Cerebellar nuclear complex (tissue), 1 donor: ENCODE measurements at regions not wholly inside any gene's neighbourhood (a gene's known extent, or its start where the extent isn't known, plus 50 kb on each side); places are given as distances from the start of the nearest gene placed in this dataset.
"Not testable (repeated sequence)": the region's sequence is repeated elsewhere in the genome, so short reads cannot be mapped to it uniquely, and the experiment has no call there.

ENCODE experiments used
- DNase-seq, 2 experiments: peaks; one replicate each; lab custom pipeline; 2025; lab: John Stamatoyannopoulos, UW

DNA sequence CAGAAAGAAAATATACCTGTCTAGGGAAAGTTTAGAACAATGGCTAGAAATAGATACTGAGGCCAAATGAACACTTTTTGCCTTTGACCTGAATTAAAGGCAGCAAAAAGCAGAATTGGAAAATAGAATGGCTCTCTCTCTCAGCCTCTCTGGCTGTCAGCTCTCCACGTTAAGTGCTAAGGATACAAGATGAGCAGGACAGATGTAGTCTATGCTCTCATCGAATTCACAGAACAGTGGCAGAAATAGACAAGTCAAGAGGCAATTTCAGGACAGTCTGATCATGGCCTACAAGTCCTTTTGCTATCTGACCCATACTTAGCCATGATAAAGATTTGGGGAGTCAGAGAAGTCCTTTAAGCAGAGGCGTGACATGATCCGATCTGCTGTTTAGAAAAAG lies 120.2 kb upstream of the CREB1 start:
- DNase-seq = no peak

DNA sequence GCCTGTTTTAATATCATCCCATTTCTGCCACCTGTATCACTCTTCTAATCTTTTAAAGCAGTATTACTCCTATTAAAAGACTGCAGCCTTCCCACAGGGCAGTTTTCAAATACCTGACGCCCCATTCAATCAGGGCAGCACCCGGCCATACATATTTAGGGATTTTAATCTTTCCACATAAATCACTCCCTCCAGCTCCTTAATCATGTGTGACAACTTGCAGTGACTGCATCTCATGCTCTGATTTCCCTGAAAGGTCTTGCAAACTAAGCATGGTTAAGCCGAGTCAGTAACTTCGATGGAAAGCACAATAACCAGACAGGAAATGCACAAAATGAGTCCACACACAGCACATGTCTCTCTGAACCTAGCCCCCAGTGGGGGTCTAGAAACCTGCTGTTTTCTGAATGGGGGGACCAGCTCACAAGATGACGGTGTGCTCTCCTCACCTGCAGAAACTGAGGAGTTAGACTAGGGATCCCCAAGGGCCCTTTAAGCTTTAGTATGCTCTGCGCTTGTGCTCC lies 116.9 kb upstream of the CREB1 start:
- no peak for DNase-seq

DNA sequence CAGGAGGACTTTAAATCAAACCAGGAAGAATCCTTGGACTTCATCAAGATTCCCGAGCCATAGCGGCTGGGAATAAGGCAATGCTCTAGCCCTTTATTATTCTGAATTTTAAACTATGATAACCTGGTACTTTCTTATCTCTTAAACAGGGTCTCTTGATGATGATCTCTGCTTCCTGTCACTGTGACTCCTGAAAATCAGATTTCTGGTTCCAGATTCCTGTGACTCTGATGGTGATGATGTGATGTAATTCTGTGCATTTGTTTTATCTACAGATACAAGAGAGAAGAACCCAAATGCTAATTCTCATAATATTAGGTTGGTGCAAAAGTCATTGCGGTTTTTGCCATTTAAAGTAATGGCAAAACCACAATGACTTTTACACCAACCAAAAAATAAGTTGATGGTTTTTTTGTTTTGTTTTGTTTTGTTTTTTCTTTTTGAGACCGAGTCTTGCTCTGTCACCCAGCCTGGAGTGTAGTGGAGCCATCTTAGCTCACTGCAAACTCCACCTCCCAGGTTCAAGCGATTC lies 116.3 kb upstream of the CREB1 start:
- DNase-seq = no peak

DNA sequence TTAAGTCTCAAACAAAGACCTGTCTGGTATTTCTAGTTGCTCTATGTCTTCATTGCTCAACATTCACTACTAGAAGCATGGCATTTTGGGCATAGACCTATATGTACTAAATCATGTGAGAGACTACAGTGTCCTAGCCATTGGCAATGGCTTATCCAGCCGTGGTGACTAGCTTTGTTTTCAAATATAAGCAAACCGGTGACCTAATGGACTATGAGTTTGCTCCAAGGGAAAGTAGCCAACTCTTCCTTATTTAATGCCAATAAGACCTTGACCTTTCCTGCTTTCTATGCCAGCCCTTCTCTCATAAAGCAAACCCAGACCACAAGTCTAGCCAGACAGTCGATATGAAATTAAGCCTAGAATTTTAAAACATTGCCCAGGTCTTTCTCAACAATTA lies 113.7 kb upstream of the CREB1 start:
- no peak for DNase-seq

DNA sequence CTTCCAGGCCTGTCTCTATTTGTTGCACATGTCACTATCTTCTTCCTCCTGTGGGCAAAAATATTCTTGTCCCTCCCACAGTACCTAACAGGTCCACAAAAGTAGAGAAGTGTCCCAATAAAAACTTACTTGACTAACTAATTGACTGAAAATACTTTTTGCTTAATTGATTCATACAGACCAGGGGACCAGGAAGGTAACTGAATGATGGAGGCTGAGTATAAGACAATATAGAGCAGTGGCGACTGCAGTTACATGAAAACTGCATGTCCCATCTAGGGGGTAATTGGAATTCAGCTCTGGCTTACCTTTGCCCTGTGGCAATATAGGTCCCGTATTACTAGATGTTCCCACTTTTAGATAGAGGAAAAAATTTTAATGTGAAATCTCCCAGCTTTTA lies 112.9 kb upstream of the CREB1 start:
- no peak for DNase-seq

DNA sequence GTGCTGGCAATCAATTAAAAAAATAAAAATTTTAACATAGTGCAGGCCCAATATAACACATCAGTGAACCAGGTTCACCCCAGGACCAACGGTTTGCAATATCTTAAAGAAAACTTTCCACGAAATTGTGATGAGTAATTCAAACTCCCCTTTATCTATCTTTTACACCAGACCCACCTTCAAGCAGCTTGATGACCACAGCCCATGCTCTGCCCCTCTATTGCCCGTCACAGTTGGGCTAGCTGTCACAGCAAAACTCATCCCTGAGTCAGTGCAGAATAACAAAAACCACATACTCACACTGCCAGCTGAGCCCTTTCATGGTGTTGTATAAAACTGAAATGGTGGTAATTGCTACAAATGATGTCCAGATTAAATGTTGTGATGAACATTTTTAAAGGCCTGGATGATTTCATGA lies 112.5 kb upstream of the CREB1 start:
- DNase-seq = no peak

DNA sequence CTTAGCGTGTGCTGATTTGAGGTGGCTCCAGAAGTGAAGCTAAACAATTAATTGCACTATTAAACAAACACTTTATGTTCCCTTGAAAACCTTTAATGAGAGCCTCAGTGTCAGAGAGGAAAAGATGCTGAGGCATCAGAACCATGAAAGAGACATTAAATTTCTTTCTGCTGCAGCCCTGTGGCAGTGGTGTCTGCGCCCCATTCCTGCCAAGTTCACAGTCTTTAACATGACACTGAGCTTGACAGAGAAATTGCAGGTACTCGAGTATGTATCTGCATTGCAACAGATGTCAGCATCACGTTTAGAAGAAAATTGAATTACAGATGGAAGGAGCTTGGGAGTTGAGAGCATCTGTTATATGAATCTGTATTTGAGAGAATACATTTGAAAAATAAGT lies 111.3 kb upstream of the CREB1 start:
- DNase-seq = no peak

- DNase-seq = no peak
Measured at GRCh38 chr2:207419331-207419730, 110.4 kb upstream of the CREB1 start.

DNA sequence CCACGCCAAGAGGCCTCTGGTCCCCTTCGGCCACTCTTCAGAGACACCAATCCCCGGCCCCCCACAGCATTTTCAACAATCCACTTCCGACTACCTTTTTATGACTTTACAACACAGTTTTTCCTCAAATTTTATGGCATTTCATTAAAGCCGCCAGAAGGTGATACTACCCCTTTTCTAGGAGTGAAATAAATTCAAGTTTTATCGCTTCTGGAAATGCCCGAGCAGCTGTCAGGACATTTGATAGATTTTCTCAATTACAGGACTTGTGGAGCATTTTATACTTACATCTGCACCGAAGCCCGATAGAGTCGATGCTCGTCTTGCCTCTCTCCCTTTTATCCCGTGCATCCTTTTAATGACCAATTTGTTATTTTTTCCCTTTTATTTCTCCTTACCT lies 108.1 kb upstream of the CREB1 start:
- DNase-seq = no peak

DNA sequence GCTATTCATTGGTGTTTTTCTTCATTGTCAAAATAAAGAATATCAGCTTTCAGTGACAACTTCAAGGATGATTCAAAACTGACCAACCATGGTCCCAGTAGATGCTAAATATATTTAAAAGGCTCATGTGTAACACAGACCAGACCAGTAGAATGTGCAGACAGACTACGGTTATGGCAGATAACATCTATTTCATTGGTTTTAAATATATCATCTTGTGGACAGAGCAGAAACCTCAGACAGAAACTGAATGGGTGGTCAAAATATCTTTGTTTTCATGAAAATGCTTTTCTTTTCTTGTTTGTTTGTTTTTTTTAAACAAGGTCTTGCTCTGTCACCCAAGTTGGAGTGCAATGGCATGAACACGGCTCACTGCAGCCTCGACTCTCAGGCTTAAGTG lies 107.4 kb upstream of the CREB1 start:
- DNase-seq = no peak

GRCh38 chr2:207423886-207424285 lies 105.9 kb upstream of the CREB1 start:
- no peak for DNase-seq

DNA sequence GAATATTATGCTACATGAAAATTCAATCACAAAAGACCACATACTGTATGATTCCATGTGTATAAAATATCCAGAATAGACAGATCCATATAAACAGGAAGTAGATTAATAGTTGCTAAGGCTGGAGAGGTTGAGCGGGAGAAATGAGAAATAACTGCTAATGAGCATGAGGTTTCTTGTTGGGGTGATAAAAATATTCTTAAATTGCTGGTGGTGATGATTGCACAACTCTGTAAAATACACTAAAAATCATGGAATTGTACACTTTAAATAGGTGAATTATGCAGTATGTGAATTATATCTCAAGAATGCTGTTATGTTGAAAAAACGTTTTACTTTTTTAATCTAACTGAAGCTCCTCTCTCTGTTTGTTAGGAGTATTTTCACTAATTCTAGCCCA lies 101.8 kb upstream of the CREB1 start:
- DNase-seq = no peak

DNA sequence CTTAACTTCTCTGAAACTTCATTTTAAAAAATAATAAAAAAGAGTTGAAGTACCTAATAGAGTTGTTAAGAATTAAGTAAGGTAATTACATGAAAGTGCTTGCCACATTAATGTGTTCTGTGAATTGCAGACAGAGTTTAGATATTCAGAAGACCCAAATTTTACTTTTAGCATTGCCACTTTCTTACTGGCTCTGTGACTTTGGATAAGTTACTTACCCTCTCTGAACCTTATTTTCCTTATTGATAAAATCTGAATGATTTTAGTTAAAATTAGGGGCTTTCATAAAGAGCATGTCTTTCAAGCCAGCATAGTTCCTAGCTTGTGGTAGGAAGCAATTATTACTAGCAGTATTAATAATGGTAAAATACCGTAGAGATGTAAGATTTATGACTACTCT lies 101.2 kb upstream of the CREB1 start:
- no peak for DNase-seq

DNA sequence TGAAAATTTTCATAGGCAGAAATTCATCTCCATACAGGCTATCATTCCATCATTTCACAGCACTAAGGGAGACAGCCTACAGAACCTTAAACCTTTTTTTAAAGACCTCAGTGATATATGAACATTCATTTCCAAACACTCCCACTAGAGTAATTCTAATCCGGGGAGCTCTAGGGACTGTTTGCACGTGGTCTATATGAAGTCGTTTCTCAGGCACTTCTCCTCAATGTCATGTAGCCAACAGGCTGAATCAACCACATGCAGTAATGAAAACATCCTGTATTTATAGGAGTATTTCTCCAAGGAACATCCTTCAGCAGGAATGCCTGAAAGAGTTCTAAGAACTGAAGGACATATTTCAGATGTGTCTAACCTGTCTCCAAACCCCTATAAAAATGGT lies 97.3 kb upstream of the CREB1 start:
- no peak for DNase-seq

GRCh38 chr2:207434306-207434705 lies 95.5 kb upstream of the CREB1 start:
- no peak for DNase-seq

GRCh38 chr2:207434899-207435465 lies 94.8 kb upstream of the CREB1 start:
- no peak for DNase-seq

GRCh38 chr2:207437136-207437523 lies 92.6 kb upstream of the CREB1 start:
- no peak for DNase-seq

DNA sequence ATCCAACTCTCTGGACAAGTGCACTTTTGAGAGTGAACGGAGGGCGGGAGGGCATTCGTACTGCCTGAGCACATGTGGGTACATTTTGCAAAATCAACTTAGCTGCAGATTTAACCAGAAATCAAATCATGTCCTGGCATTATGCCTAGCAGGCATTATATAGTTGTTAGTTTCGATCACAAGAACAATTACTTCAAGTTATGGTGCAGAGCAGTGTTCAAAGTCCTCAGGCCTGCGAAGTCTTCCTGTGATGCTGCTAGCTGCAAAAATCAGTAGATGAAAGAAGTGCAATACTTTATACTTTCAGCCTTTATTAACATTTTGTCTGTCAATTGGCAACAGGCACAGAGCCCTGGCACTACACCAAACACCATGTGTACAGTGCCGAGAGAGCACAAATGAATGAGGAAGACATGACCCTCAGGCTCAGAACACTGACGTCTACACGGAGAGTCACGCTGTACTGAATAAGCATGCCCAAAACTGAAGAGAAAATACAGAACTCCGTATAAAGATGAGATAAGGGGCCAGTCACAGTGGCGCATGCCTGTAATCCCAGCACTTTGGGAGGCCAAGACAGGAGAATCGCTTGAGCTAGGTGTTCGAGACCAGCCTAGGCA lies 92.1 kb upstream of the CREB1 start:
- DNase-seq = no peak

DNA sequence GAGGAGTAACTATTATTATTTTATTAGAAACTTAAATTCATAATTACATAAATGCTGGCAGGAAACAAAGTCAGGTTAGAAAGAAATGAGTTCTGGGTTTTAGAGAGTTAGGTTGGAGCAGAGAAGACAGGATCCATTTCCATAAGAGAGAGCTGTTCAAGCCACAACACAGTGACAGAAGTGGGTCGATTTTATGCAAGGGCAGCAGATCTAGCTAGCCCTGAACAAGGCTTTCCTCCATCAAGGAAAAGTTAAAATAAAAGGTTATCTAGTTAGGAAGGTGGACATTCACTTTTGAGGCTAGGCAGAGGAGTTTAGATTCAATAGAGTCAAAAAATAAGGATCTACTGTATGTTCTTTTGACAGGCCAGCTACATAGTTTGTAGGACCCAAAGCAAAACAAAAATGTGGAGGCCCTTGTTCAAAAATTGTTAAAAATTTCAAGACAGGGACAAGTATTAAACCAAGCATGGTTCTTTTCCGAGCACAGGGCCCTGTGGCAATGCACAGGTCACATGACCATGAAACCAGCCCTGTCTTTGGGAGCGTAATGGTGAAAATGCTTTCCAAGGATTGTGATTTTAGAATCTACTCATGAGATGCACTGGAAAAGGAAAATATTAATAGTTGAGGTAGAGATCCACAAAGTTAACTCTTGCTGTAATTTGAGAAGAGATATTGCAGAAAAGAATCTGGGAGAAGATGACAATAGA lies 91.2 kb upstream of the CREB1 start:
- no peak for DNase-seq

DNA sequence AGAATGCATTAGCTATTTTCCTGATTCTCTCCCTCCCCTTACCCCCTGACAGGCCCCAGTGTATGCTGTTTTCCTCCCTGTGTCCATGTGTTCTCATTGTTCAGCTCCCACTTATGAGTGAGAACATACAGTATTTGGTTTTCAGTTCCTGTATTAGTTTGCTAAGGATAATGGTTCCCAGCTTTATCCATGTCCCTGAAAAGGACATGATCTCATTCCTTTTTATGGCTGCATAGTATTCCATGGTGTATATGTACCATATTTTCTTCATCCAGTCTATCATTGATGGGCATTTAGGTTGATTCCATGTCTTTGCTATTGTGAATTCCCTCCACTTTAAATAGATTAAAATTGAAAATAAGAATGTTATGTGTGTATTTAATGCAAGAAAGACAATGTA lies 89.9 kb upstream of the CREB1 start:
- not testable (repeated sequence) for DNase-seq

DNA sequence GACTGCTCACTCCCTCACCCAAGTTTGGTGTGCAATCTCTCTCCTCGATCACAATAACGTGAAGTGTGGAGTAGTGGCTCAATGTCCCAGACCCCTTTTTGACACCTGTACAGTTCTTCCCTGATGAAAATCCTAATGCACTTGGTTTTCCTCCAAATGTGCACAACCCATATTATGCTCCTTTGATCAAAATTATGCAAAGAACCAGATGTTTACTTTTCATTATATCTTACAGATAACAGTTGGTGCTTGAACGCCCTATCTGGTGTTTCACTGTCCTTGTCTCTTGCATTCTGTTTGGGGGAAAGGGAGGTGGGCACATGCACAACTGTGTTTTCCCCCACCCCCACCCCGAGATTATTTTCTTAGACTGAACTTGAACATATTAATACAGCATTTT lies 85.0 kb upstream of the CREB1 start:
- DNase-seq = no peak

DNA sequence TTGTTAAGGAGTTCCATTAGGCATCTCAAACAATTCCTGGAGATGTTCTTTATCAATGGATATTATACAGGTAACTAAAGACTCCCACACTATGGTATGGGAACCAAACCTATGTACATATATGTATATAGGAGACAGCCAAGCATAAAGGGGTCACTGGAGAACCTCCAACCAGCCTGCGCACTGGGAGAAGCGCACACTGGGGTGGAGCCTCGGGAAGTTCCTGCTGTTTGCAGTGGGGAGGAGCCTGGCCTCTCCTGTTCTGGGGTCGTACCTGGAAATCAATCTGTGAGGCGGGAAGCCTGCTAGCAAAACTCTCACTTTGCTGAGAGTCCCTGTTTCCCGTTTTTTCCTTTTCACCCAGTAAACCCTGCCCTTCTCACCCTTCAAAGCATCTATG lies 83.1 kb upstream of the CREB1 start:
- DNase-seq = no peak

DNA sequence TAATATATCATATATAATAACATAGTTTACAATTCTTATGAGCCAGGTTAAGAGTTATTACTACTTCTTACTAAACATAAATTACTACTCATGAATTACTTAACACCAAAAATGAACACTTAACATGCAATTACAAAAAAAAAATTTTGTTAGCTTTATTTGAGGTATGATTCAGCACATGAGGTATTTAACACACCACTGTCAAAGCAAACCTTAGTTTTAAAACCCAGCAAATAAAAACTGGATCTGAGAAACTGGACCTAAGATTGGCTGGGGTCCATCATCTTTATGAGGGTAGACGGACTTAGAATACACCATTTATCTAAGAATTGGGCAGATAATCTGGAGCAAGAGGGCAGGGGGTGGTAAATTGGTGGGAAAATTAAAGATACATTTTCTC lies 81.8 kb upstream of the CREB1 start:
- DNase-seq = no peak
